Effector memory CD4-positive, alpha-beta T cell (primary cell): ENCODE measurements at regions not wholly inside any gene's neighbourhood (a gene's known extent, or its start where the extent isn't known, plus 50 kb on each side); places are given as distances from the start of the nearest gene placed in this dataset.

Experiments
- DNase-seq, 3 donors: peaks; one replicate each; pipeline ENCODE4 v3.0.0-alpha.2; 2020
- H3K27ac ChIP-seq: 2 replicates; pipeline ENCODE4 v1.7.0; 2013; ENCODE audit warnings: mild to moderate bottlenecking, low read length, moderate library complexity; ENCODE audit not compliant: insufficient read depth, poor library complexity, severe bottlenecking
- H3K27me3 ChIP-seq: replicated peaks from 2 replicates; pipeline ENCODE4 v1.7.0; 2013; ENCODE audit warnings: mild to moderate bottlenecking, low read length; ENCODE audit not compliant: insufficient read depth, control insufficient read depth, poor library complexity, severe bottlenecking
- H3K36me3 ChIP-seq: 2 replicates; pipeline ENCODE4 v1.7.0; 2013; ENCODE audit warnings: mild to moderate bottlenecking, low read length, moderate library complexity; ENCODE audit not compliant: control insufficient read depth, insufficient read depth
- H3K4me1 ChIP-seq: 2 replicates; pipeline ENCODE4 v1.7.0; 2013; ENCODE audit warnings: low read length, mild to moderate bottlenecking; ENCODE audit not compliant: control insufficient read depth, insufficient read depth, poor library complexity, severe bottlenecking
- H3K4me3 ChIP-seq: 2 replicates; pipeline ENCODE4 v1.7.0; 2013; ENCODE audit warnings: low read length, low read depth, mild to moderate bottlenecking; ENCODE audit not compliant: insufficient read depth, poor library complexity, severe bottlenecking
- H3K9me3 ChIP-seq: 2 replicates; pipeline ENCODE4 v1.7.0; 2013; ENCODE audit warnings: mild to moderate bottlenecking, low read length, moderate library complexity; ENCODE audit not compliant: control insufficient read depth

- H3K27ac ChIP-seq = no peak overlapping the region
- H3K36me3 ChIP-seq = no peaks in the 10 kb centered on the region
- H3K4me1 ChIP-seq = no peaks in the 10 kb centered on the region
- H3K27me3 ChIP-seq = no peaks in the 10 kb centered on the region
- no peak for DNase-seq
- no peaks in the 10 kb centered on the region for H3K9me3 ChIP-seq
- no peak overlapping the region for H3K4me3 ChIP-seq
Observed at GRCh38 chr10:1895691-1896090, 158.4 kb upstream of the ADARB2 start.

GRCh38 chr10:1894912-1895311 lies 157.6 kb upstream of the ADARB2 start:
- Histone ChIP-seq H3K27me3 (no peaks in the 10 kb centered on the region), H3K9me3 (no peaks in the 10 kb centered on the region), H3K36me3 (no peaks in the 10 kb centered on the region), H3K4me3 (no peak overlapping the region), H3K27ac (no peak overlapping the region), H3K4me1 (no peaks in the 10 kb centered on the region)
- DNase-seq = no peak

DNA sequence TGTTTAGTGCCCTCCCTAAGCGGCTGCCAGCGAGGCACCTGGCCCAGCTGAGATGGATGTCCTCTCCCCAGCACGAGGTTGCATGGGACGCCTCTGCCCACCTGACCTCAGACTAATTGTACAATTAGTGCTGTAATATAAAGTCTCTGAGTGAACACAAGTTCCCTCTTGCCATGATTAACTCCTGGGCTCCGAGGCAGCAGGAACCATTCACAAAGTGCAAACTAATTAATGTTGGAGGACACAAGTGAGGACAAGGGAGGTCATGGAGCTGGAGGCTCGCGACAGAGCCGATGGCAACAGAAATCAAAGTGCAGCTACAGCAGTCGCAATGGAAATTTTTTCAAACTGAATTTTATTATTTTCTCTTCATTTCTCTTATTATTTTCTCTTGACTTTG lies 156.6 kb upstream of the ADARB2 start:
- no peaks in the 10 kb centered on the region for H3K4me1 ChIP-seq

DNA sequence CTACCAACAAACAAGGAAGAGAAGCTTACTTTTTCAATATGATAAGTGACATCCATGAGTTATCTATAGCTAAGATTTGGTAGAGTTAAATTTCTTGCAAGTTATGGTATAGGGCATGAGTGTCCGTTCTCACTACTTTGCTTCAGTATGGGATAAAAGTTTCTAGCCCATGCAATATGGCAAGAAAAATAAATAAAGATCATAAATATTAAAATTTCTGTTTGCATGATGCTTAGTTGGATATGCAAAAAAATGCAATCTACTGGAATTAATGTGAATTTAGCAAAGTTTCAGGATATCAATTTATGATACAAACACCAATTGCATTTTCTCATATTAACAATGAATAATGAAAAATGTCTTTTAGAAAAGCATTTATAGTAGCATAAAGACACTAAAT lies 148.7 kb upstream of the ADARB2 start:
- DNase-seq = no peak
- no peaks in the 10 kb centered on the region for H3K9me3 ChIP-seq
- H3K27me3 ChIP-seq = no peaks in the 10 kb centered on the region
- H3K4me1 ChIP-seq = no peaks in the 10 kb centered on the region
- no peak overlapping the region for H3K4me3 ChIP-seq
- no peaks in the 10 kb centered on the region for H3K36me3 ChIP-seq
- no peak overlapping the region for H3K27ac ChIP-seq

More for the DNA sequence above, 156.6 kb upstream of the ADARB2 start:
- Histone ChIP-seq H3K36me3 (no peaks in the 10 kb centered on the region), H3K27ac (no peak overlapping the region), H3K27me3 (no peaks in the 10 kb centered on the region), H3K4me3 (no peak overlapping the region), H3K9me3 (no peaks in the 10 kb centered on the region)
- no peak for DNase-seq

GRCh38 chr10:1882728-1883127 lies 145.4 kb upstream of the ADARB2 start:
- H3K27ac ChIP-seq = no peak overlapping the region
- no peaks in the 10 kb centered on the region for H3K9me3 ChIP-seq
- no peak for DNase-seq
- H3K4me1 ChIP-seq = no peaks in the 10 kb centered on the region
- no peak overlapping the region for H3K4me3 ChIP-seq
- no peaks in the 10 kb centered on the region for H3K27me3 ChIP-seq
- no peaks in the 10 kb centered on the region for H3K36me3 ChIP-seq

DNA sequence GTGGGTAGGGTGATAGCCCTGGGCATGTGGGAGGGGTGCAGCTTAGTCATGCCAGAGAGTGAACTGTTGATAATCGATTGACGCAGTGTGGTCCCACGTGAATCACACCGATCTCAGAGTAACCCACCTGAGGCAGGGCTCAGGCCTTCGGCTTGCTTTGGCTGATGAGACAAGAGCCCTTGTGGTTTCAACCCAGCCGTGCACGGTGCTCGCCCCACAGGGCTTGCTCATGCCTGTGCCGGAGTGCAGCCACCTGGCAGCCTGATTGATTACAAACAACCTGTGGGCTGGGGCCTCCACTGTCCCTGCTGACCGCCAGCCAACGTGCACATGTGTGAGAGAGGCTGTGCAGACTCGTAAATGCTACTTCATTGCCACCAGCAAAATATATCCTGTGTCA lies 144.9 kb upstream of the ADARB2 start:
- H3K4me1 ChIP-seq = no peaks in the 10 kb centered on the region
- no peaks in the 10 kb centered on the region for H3K9me3 ChIP-seq
- no peak overlapping the region for H3K4me3 ChIP-seq
- no peaks in the 10 kb centered on the region for H3K36me3 ChIP-seq
- H3K27me3 ChIP-seq = no peaks in the 10 kb centered on the region
- DNase-seq = no peak
- no peak overlapping the region for H3K27ac ChIP-seq

GRCh38 chr10:1881636-1882035 lies 144.3 kb upstream of the ADARB2 start:
- Histone ChIP-seq H3K4me3 (no peak overlapping the region), H3K9me3 (no peaks in the 10 kb centered on the region), H3K27ac (no peak overlapping the region), H3K4me1 (no peaks in the 10 kb centered on the region), H3K36me3 (no peaks in the 10 kb centered on the region), H3K27me3 (no peaks in the 10 kb centered on the region)
- DNase-seq = no peak

DNA sequence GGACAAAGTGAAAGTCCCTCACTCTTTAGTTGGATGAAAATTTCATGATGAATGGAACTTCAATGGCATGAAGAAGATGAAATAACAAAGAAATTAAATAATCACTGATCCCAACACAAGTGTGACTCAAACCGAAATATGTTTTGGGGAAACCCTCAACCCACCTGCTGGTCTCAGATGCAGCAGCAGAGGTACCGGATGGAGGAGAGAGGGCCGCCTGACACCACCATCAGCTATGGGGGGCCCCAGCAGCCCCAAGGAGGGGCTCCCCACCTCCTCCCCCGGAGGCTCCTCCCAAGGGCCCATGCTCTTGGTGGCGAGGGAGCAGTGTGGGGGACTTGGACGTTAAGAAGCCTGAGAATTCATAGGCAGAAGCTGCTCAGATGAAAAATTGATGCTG lies 137.2 kb upstream of the ADARB2 start:
- no peak for DNase-seq
- Histone ChIP-seq H3K9me3 (no peaks in the 10 kb centered on the region), H3K4me1 (no peaks in the 10 kb centered on the region), H3K27me3 (no peaks in the 10 kb centered on the region), H3K4me3 (no peak overlapping the region), H3K36me3 (no peaks in the 10 kb centered on the region), H3K27ac (no peak overlapping the region)

GRCh38 chr10:1873661-1874315 lies 136.5 kb upstream of the ADARB2 start:
- no peaks in the 10 kb centered on the region for H3K9me3 ChIP-seq
- no peak overlapping the region for H3K27ac ChIP-seq
- DNase-seq = no peak
- H3K27me3 ChIP-seq = no peaks in the 10 kb centered on the region
- H3K4me1 ChIP-seq = no peaks in the 10 kb centered on the region
- H3K4me3 ChIP-seq = no peak overlapping the region
- H3K36me3 ChIP-seq = no peaks in the 10 kb centered on the region

- H3K27me3 ChIP-seq = no peaks in the 10 kb centered on the region
- no peak for DNase-seq
- H3K36me3 ChIP-seq = no peaks in the 10 kb centered on the region
- no peaks in the 10 kb centered on the region for H3K4me1 ChIP-seq
- no peak overlapping the region for H3K27ac ChIP-seq
- no peaks in the 10 kb centered on the region for H3K9me3 ChIP-seq
- H3K4me3 ChIP-seq = no peak overlapping the region
Observed at GRCh38 chr10:1872151-1872726, 134.9 kb upstream of the ADARB2 start.
